Endothelial cell of umbilical vein (primary cell): ENCODE measurements at regions not wholly inside any gene's neighbourhood (a gene's known extent, or its start where the extent isn't known, plus 50 kb on each side); places are given as distances from the start of the nearest gene placed in this dataset.

Experiments
- BruUV-seq: library from RNA; stranded (reverse); fragments of 400-500 nt; replicated peaks from 2 replicates; lab custom pipeline; 2021; lab: Mats Ljungman, UMichigan
- CTCF ChIA-PET: fragments of 300-600, 350-600 bp; sonication (Branson Sonifier 250); formaldehyde crosslinking; loops from one replicate; lab custom pipeline; 2021; ENCODE audit warnings: antibody characterized with exemption, inconsistent platforms; lab: Charles Lee
- POLR2A ChIA-PET: fragments of 300-600, 350-600 bp; sonication (Branson Sonifier 250); formaldehyde crosslinking; loops from one replicate; lab custom pipeline; 2021; ENCODE audit warnings: antibody characterized with exemption, inconsistent platforms; lab: Charles Lee
- DNase-seq: peaks from one replicate; pipeline ENCODE4 v3.0.0-alpha.2; 2011; ENCODE audit warnings: low read depth, low spot score
- FAIRE-seq: peaks from 2 replicates; lab custom pipeline; 2011; peaks lifted over from hg19 to GRCh38; lab: Jason Lieb, UNC
- H2AFZ ChIP-seq: 2 replicates; pipeline ENCODE4 v1.6.0; 2012; ENCODE audit warnings: low read depth, low read length, control low read depth, inconsistent platforms
- H3K27ac ChIP-seq: 2 replicates; pipeline ENCODE4 v1.5.1; 2011; ENCODE audit warnings: low read depth, mild to moderate bottlenecking, control low read depth, low read length, moderate library complexity; ENCODE audit not compliant: insufficient read depth
- H3K27me3 ChIP-seq, 2 experiments: 2 replicates each; pipeline versions ENCODE4 v1.6.0 to v1.6.1; 2011; ENCODE audit warnings: low read length in 2 of 2, mixed read lengths in 1 of 2; ENCODE audit not compliant: control insufficient read depth in 2 of 2, insufficient read depth in 2 of 2
- H3K36me3 ChIP-seq, 2 experiments: 2 replicates in 1 of 2; 3 replicates in 1 of 2; pipeline ENCODE4 v1.5.1; 2011; ENCODE audit warnings: low read length in 2 of 2, mild to moderate bottlenecking in 1 of 2, moderate library complexity in 1 of 2; ENCODE audit not compliant: control insufficient read depth in 2 of 2, insufficient read depth in 2 of 2; ENCODE audit errors: extremely low read depth in 1 of 2
- H3K4me1 ChIP-seq: 3 replicates; pipeline ENCODE4 v1.5.1; 2011; ENCODE audit warnings: mild to moderate bottlenecking, low read length; ENCODE audit not compliant: control insufficient read depth, insufficient read depth; ENCODE audit errors: extremely low read depth
- H3K4me2 ChIP-seq: 2 replicates; pipeline ENCODE4 v1.6.1; 2011; ENCODE audit warnings: low read length, control low read depth, mixed read lengths; ENCODE audit not compliant: insufficient read depth
- H3K4me3 ChIP-seq, 3 experiments: fragments of 200-600 bp in 1 of 3; sonication (generic), shearing (Covaris generic) in 1 of 3; replicated peaks in 1 of 3; 2 replicates each; pipeline ENCODE4 v1.5.1; 2011 to 2016; ENCODE audit warnings: control low read depth in 3 of 3, low read length in 3 of 3, mild to moderate bottlenecking in 2 of 3, inconsistent platforms in 1 of 3, low read depth in 1 of 3, moderate library complexity in 1 of 3; ENCODE audit not compliant: insufficient read depth in 1 of 3
- H3K79me2 ChIP-seq: 2 replicates; pipeline ENCODE4 v1.6.0; 2012; ENCODE audit warnings: low read length, inconsistent platforms; ENCODE audit not compliant: control insufficient read depth, insufficient read depth
- H3K9ac ChIP-seq: replicated peaks from 2 replicates; pipeline ENCODE3; 2011; ENCODE audit warnings: low read length, control low read depth; ENCODE audit not compliant: insufficient read depth; ENCODE audit errors: extremely low read depth
- H3K9me1 ChIP-seq: replicated peaks from 3 replicates; pipeline ENCODE4 v1.6.0; 2011; ENCODE audit warnings: mild to moderate bottlenecking, low read length; ENCODE audit not compliant: control insufficient read depth, insufficient read depth; ENCODE audit errors: extremely low read depth
- H3K9me3 ChIP-seq: replicated peaks from 2 replicates; pipeline ENCODE4 v1.5.1; 2012; ENCODE audit warnings: low read length, inconsistent platforms; ENCODE audit not compliant: control insufficient read depth, insufficient read depth
- H4K20me1 ChIP-seq: replicated peaks from 2 replicates; pipeline ENCODE3; 2011; ENCODE audit warnings: mild to moderate bottlenecking, low read length; ENCODE audit not compliant: control insufficient read depth, insufficient read depth; ENCODE audit errors: extremely low read depth
- CTCF ChIP-seq, 2 donors: IDR thresholded peaks; 1 replicate in 1 of 2; 2 replicates in 1 of 2; pipeline ENCODE4 v1.5.1; 2011; ENCODE audit warnings: low read length in 2 of 2, mild to moderate bottlenecking in 2 of 2, moderate library complexity in 2 of 2, control low read depth in 1 of 2, inconsistent platforms in 1 of 2, low read depth in 1 of 2; ENCODE audit not compliant: insufficient read depth in 1 of 2; ENCODE audit errors: extremely low read depth in 1 of 2
- EZH2 ChIP-seq: IDR thresholded peaks from 2 replicates; pipeline ENCODE4 v1.6.1; 2012; ENCODE audit warnings: borderline replicate concordance, low read depth, mild to moderate bottlenecking, moderate library complexity, low read length, inconsistent platforms; ENCODE audit not compliant: severe bottlenecking
- FOS ChIP-seq: IDR thresholded peaks from 2 replicates; pipeline ENCODE4 v1.6.1; 2011; ENCODE audit warnings: mild to moderate bottlenecking, low read length, moderate library complexity, borderline replicate concordance; ENCODE audit not compliant: insufficient read depth
- GATA2 ChIP-seq: IDR thresholded peaks from 2 replicates; pipeline ENCODE4 v1.7.0; 2011; ENCODE audit warnings: low read depth, mild to moderate bottlenecking, moderate library complexity, mixed read lengths, low read length; ENCODE audit not compliant: insufficient read length, insufficient read depth
- JUN ChIP-seq: IDR thresholded peaks from 2 replicates; pipeline ENCODE4 v1.6.1; 2011; ENCODE audit warnings: borderline replicate concordance, low read depth; ENCODE audit not compliant: insufficient read length, insufficient read depth
- MAX ChIP-seq: IDR thresholded peaks from 2 replicates; pipeline ENCODE4 v1.6.1; 2011; ENCODE audit not compliant: insufficient read depth, insufficient read length
- MYC ChIP-seq: IDR thresholded peaks from one replicate; pipeline ENCODE4 v1.6.1; 2011; ENCODE audit warnings: mild to moderate bottlenecking, low read depth, low read length
- POLR2A ChIP-seq: IDR thresholded peaks from 2 replicates; pipeline ENCODE4 v1.6.1; 2012; ENCODE audit warnings: low read depth, mild to moderate bottlenecking, control low read depth, low read length
- POLR2AphosphoS5 ChIP-seq: IDR thresholded peaks from 2 replicates; pipeline ENCODE4 v1.6.1; 2012; ENCODE audit warnings: low read depth, mild to moderate bottlenecking, control low read depth, low read length, moderate library complexity; ENCODE audit not compliant: insufficient read depth
- dilution Hi-C: fragments of 300-500 bp; cut with MboI; formaldehyde crosslinking; loops from one replicate; pipeline ENCODE4 v1.15.0; 2019; ENCODE audit warnings: low sequenced_read_pairs; ENCODE audit not compliant: extremely low pct_ligation_motif_present
- intact Hi-C: fragments of 100-400 bp; cut with micrococcal nuclease; formaldehyde crosslinking; loops from one replicate; pipeline ENCODE4 v1.10.0; 2022

DNA sequence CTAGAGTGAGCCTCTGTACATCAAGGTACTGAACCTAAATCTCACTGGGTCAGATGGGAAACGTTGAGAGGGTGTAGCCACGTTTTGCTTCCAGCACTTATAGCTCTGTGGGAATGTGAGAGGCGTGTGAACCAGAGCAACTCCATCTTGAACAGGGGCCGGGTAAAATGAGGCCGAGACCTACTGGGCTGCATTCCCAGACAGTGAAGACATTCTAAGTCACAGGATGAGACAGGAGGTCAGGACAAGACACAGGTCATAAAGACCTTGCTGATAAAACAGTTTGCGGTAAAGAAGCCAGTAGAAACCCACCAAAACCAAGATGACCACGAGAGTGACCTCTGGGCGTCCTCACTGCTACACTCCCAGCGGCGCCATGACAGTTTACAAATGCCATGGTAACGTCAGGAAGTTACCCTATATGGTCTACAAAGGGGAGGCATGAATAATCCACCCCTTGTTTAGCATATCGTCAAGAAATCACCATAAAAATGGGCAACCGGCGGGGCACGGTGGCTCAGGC lies 63.4 kb upstream of the NCOR2 start:
- Histone ChIP-seq H3K4me3 (no peak overlapping the region), H2AFZ (no peak overlapping the region), H3K9me3 (no peaks in the 10 kb centered on the region), H3K27ac (no peak overlapping the region), H3K4me1 (peaks cover 11% of the 10 kb centered on the region), H3K9ac (no peak overlapping the region), H3K9me1 (no peaks in the 10 kb centered on the region), H4K20me1 (no peaks in the 10 kb centered on the region), H3K36me3 (no peaks in the 10 kb centered on the region), H3K4me2 (no peak overlapping the region), H3K27me3 (no peaks in the 10 kb centered on the region), H3K79me2 (no peaks in the 10 kb centered on the region)
- ChIA-PET CTCF (no interaction called here), POLR2A (no interaction called here)
- DNase-seq (no peak), FAIRE-seq (no peak)
- BruUV-seq = no TSS peak
- dilution Hi-C loops = no loop called here
- intact Hi-C loops = no loop called here
- TF ChIP-seq JUN (no peak), POLR2A (no peak), MAX (no peak), FOS (no peak), GATA2 (no peak), CTCF (IDR thresholded peaks at IDR 0.05; ENCODE audit: extremely low read depth in 1 of 2, insufficient read depth in 1 of 2, low read depth in 1 of 2, low read length in 2 of 2) (no peak), POLR2AphosphoS5 (no peak), MYC (no peak), EZH2 (no peak)
